HG02759 (cell line): ENCODE measurements at regions not wholly inside any gene's neighbourhood (a gene's known extent, or its start where the extent isn't known, plus 50 kb on each side); places are given as distances from the start of the nearest gene placed in this dataset.
"Not testable (repeated sequence)": the region's sequence is repeated elsewhere in the genome, so short reads cannot be mapped to it uniquely, and the experiment has no call there.

Source experiments
- ATAC-seq: cut with Tn5 transposase; IDR thresholded peaks from one replicate; pipeline ENCODE4 v1.9.1; 2021; ENCODE audit warnings: mild to moderate bottlenecking, moderate library complexity; ENCODE audit not compliant: unreplicated experiment

- not testable (repeated sequence) for ATAC-seq
Measured at GRCh38 chr4:32716090-32716620, 1996.0 kb downstream of the PCDH7 start.

- ATAC-seq, result no peak
Measured at GRCh38 chr4:32735856-32736590, 2015.9 kb downstream of the PCDH7 start.

DNA sequence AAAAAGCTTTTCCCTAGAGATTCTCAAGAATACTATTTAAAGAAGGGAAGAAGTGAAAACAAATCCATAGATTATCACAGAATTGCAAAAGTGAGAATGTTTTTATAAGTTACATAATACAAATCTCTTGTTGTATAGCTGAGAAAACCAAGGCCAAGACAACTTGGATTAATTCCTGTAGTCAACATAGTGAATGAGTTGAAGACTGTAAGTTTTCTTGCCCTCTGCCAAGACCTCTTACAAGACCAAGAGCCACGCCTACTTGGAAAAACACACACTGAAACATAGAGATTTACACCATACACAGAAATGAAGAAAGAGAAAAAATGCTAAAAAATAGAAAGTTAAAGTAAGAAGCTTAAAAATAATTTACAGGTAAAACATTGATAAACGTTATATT is 2024.0 kb downstream of the PCDH7 start:
- no peak for ATAC-seq

GRCh38 chr4:32745351-32745750 is 2025.2 kb downstream of the PCDH7 start:
- ATAC-seq, result no peak

GRCh38 chr4:32748061-32748460 is 2027.9 kb downstream of the PCDH7 start:
- ATAC-seq, result no peak

DNA sequence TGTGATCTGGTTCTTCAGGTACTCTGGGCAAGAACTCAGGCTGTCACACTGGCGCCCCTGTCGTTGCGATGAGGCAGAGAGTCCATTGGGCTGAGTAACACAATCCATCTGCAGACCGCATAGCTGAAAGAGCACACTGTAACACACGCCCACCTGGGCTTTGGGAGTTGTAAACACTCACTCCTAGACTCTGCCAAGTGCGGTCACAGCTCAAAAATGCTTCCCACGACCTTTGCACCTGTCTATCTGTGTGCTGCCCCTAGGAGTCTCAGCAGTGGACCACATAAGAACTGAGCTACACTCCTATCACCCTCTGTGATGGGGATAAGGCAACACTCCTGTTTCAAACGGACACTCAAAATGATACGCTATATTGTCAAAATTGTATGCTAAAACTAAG is 2028.3 kb downstream of the PCDH7 start:
- no peak for ATAC-seq

- no peak for ATAC-seq
Measured at GRCh38 chr4:32752962-32753361, 2032.8 kb downstream of the PCDH7 start.

GRCh38 chr4:32768664-32769389 is 2048.7 kb downstream of the PCDH7 start:
- no peak for ATAC-seq

DNA sequence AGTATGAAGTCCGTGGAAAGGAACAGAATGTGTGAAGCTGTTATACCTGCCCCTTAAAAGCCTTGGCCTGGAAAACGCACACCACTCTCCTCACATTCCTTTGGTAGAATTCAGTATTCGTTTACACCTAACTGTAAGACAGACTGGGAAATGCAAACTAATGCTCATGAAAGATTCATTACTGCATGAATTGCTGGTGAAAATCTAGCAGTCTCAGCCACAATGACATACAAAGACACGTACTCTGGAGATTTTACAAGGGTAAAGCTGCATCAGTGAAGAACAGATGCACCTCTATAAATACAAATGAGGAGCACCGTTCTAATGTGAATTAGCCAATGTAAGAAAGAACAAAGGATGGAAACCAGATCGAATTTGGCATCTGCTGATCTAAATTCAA is 2051.3 kb downstream of the PCDH7 start:
- no peak for ATAC-seq

DNA sequence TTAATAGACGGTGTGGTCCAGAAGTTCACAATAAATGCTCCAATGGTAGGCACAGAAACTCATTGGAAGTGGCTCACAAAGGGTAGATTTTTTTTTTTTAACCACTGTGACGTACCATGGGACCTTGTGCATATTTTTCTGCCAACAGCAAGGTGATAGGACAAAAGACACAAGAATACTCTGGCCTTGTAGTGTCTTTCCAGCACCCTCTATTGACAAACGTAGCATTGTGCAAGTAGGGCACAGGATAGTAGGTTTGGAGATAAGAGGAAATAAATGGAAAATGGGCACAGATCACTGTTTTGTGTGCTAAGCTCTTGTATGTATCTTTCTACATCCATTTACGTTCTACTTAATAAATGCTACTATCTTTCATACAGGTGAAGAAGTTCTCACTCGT is 2054.9 kb downstream of the PCDH7 start:
- no peak for ATAC-seq

GRCh38 chr4:32776435-32777203 is 2056.4 kb downstream of the PCDH7 start:
- no peak for ATAC-seq

GRCh38 chr4:32778025-32778424 is 2057.9 kb downstream of the PCDH7 start:
- ATAC-seq, result no peak

DNA sequence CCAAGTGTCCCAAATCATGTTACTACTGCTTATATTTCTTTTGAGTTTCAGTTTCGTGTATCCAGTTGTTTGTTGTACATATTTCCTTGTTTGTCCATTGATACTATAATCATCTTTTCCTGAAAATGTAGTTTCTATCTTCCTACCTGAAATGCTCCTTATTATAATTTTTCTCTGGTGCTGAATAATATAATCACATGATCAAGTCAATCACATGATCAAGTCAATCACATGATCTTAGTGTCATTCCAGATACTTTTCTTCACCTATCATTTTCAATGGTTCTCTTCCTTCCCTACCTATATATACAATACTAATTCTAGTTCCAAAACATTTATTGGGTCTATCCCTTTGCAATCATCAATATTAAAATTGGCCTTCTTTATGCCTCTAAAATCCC is 2058.8 kb downstream of the PCDH7 start:
- no peak for ATAC-seq

DNA sequence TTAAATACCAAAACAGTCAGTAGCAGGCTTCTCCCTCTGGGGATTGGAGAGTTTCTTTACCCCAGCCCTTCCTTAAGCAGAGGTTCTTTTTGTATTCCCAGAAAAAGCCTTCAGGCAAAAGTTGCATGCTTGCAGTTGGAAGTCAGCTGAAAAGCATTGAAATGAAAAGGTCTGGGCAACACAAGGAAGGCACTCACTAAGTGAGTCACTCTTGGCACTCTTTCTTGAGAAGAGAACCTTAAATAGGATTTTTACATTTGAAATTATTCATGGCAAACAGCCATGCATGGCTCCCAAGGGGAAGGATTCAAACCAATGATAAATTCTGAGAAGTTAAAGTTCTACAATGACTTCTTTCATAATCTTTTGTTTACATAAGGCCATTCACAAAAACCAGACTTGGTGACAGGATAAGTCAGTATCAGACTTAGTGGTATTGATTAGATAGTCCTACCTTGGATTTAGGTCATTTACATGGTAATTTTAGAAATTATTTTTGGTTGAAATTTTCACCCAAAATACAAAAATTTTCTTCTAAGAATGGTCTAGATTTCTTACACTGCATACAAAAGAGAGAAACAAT is 2068.9 kb downstream of the PCDH7 start:
- no peak for ATAC-seq

- no peak for ATAC-seq
Measured at GRCh38 chr4:32790803-32791202, 2070.6 kb downstream of the PCDH7 start.

GRCh38 chr4:32798471-32799159 is 2078.4 kb downstream of the PCDH7 start:
- ATAC-seq, result no peak

DNA sequence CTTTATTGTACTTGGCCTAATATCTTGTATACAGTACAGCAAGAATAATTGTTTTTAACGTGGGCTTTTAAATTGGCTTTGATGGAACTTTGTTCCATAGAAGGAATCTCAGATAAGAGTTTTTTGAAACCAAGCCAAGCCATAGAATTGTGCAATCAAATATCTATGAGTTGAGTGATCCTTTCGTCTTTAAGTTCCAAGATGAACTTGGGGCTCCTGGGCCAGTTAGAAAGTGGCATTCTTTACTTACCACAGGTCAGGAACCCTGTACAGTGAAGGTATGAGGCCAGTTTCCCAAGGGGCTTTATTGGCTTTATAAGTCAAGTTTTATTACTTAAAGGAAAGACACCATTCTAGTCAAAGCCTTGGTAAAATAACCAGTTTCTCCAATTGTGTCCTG is 2104.2 kb downstream of the PCDH7 start:
- ATAC-seq, result no peak

DNA sequence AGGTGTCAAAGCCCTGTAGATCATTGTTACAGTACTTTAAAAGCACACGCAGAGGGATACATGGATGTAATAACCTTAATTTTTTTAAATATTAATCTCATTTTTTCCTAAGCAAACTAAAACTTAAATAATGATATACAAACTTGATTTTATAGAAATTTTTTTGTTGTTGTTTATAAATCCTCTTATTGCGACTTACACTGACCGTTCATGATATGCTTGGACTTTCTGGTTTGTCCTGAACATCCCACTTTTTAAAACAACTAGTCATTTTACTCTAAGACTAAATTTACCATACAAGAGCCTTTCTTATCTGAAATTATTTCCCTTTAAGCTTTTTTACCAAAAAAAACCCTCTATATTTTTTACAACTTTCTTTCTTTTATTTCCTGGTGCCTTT is 2106.0 kb downstream of the PCDH7 start:
- no peak for ATAC-seq

DNA sequence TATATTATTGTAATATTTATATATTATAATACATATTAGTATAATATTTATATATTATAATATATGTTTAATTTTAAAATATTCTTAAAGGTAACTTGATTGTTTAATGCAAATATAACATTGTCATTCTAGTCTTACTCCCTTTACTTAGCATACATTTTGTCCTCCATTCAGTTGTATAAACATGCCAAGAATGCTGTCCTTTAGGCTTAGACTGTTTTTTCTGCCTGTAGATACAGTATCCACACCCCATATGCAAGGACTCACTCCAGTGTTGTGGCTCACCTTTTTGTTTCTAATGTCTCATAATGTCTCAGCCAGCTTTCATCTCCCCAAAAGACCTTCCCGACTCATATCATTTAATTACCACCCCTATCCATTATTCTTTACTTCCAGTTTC is 2110.0 kb downstream of the PCDH7 start:
- ATAC-seq, result no peak

- ATAC-seq, result no peak
Measured at GRCh38 chr4:32831104-32831503, 2110.9 kb downstream of the PCDH7 start.
